Brain microvascular endothelial cell (primary cell): ENCODE measurements at regions not wholly inside any gene's neighbourhood (a gene's known extent, or its start where the extent isn't known, plus 50 kb on each side); places are given as distances from the start of the nearest gene placed in this dataset.
A peak's percentile ranks its signal among the peaks of the same experiment; 100 is the strongest.

Experiments
- DNase-seq: peaks from one replicate; pipeline ENCODE4 v3.0.0-alpha.2; 2020
- H3K27ac ChIP-seq: fragments of 250-450 bp; sonication (Bioruptor Pico); 2 replicates; pipeline ENCODE4 v1.5.1; 2020; ENCODE audit warnings: mild to moderate bottlenecking, moderate library complexity
- H3K27me3 ChIP-seq: fragments of 250-450 bp; sonication (Bioruptor Pico); replicated peaks from 2 replicates; pipeline ENCODE4 v1.5.1; 2020; ENCODE audit warnings: mild to moderate bottlenecking
- H3K36me3 ChIP-seq: fragments of 250-450 bp; sonication (Bioruptor Pico); replicated peaks from 2 replicates; pipeline ENCODE4 v1.5.1; 2020; ENCODE audit warnings: mild to moderate bottlenecking
- H3K4me3 ChIP-seq: 2 replicates; pipeline ENCODE4 v1.5.1; 2011; ENCODE audit warnings: low read depth, mild to moderate bottlenecking, control low read depth, low read length, moderate library complexity
- CTCF ChIP-seq: IDR thresholded peaks from 2 replicates; pipeline ENCODE4 v1.5.1; 2011; ENCODE audit warnings: low read depth, mild to moderate bottlenecking, moderate library complexity, low read length, control low read depth, inconsistent platforms; ENCODE audit errors: missing control alignments
- in situ Hi-C: cut with HindIII; loops from 2 replicates; pipeline ENCODE4 v1.10.0; 2017; ENCODE audit warnings: low sequenced_read_pairs, low pct_ligation_motif_present

- in situ Hi-C loops = no loop called here
- no peak for TF ChIP-seq CTCF
- no peak for DNase-seq
- Histone ChIP-seq H3K27ac (no peak overlapping the region), H3K36me3 (no peaks in the 10 kb centered on the region), H3K27me3 (no peaks in the 10 kb centered on the region), H3K4me3 (no peak overlapping the region)
These were observed 2341.6 kb downstream of the PCDH7 start for GRCh38 chr4:33061727-33062126.

- no peak overlapping the region for H3K27ac ChIP-seq
- H3K27me3 ChIP-seq = no peaks in the 10 kb centered on the region
- DNase-seq = no peak
- in situ Hi-C loops = no loop called here
- no peaks in the 10 kb centered on the region for H3K36me3 ChIP-seq
- no peak overlapping the region for H3K4me3 ChIP-seq
- no peak for TF ChIP-seq CTCF
These were observed 2342.1 kb downstream of the PCDH7 start for GRCh38 chr4:33062155-33062806.

- TF ChIP-seq CTCF = no peak
- no peaks in the 10 kb centered on the region for H3K27me3 ChIP-seq
- H3K36me3 ChIP-seq = no peaks in the 10 kb centered on the region
- no peak overlapping the region for H3K4me3 ChIP-seq
- H3K27ac ChIP-seq = peak overlapping the region; percentile 48
- DNase-seq = peak; percentile 49
- in situ Hi-C loops = no loop called here
These were observed 2343.1 kb downstream of the PCDH7 start for GRCh38 chr4:33063241-33063640.

GRCh38 chr4:33064238-33064637 is 2344.1 kb downstream of the PCDH7 start:
- no peak overlapping the region for H3K4me3 ChIP-seq
- in situ Hi-C loops = no loop called here

GRCh38 chr4:33065749-33066148 is 2345.6 kb downstream of the PCDH7 start:
- Histone ChIP-seq H3K27me3 (no peaks in the 10 kb centered on the region), H3K36me3 (no peaks in the 10 kb centered on the region), H3K27ac (no peak overlapping the region), H3K4me3 (no peak overlapping the region)
- DNase-seq = no peak
- in situ Hi-C loops = no loop called here
- TF ChIP-seq CTCF = no peak

More at GRCh38 chr4:33064238-33064637, 2344.1 kb downstream of the PCDH7 start:
- Histone ChIP-seq H3K27me3 (no peaks in the 10 kb centered on the region), H3K27ac (peak overlapping the region; percentile 48), H3K36me3 (no peaks in the 10 kb centered on the region)
- no peak for TF ChIP-seq CTCF
- DNase-seq = no peak

GRCh38 chr4:33067221-33067620 is 2347.1 kb downstream of the PCDH7 start:
- no peaks in the 10 kb centered on the region for H3K27me3 ChIP-seq
- H3K4me3 ChIP-seq = no peak overlapping the region
- in situ Hi-C loops = no loop called here
- H3K27ac ChIP-seq = no peak overlapping the region
- TF ChIP-seq CTCF = no peak
- no peaks in the 10 kb centered on the region for H3K36me3 ChIP-seq
- DNase-seq = no peak
